Transverse colon (tissue), 4 donors: ENCODE measurements at regions not wholly inside any gene's neighbourhood (a gene's known extent, or its start where the extent isn't known, plus 50 kb on each side); places are given as distances from the start of the nearest gene placed in this dataset.
"Not testable (repeated sequence)": the region's sequence is repeated elsewhere in the genome, so short reads cannot be mapped to it uniquely, and the experiment has no call there.

Experiments
- DNase-seq: peaks from one replicate; pipeline ENCODE4 v3.0.0-alpha.2; 2019
- H3K27ac ChIP-seq, 4 donors: fragments of 200-600 bp; sonication (generic); 2 replicates each; pipeline ENCODE4 v1.5.1; 2016 to 2018; ENCODE audit warnings: inconsistent platforms in 4 of 4
- H3K27me3 ChIP-seq: fragments of 200-600 bp; sonication (generic); 2 replicates; pipeline ENCODE4 v1.5.1; 2017; ENCODE audit warnings: inconsistent platforms
- H3K36me3 ChIP-seq, 4 donors: fragments of 200-600 bp; sonication (generic); 2 replicates each; pipeline ENCODE4 v1.5.1; 2017 to 2019; ENCODE audit warnings: inconsistent platforms in 4 of 4
- H3K4me1 ChIP-seq, 4 donors: fragments of 200-600 bp; sonication (generic); 2 replicates each; pipeline ENCODE4 v1.5.1; 2017 to 2020; ENCODE audit warnings: inconsistent platforms in 4 of 4
- H3K4me3 ChIP-seq, 4 donors: fragments of 200-600 bp; sonication (generic); 1 replicate in 1 of 4; 2 replicates in 3 of 4; pipeline versions ENCODE4 v1.5.1 to v1.6.1; 2017 to 2019; ENCODE audit warnings: inconsistent platforms in 4 of 4
- H3K9me3 ChIP-seq, 2 donors: fragments of 200-600 bp; sonication (generic); 2 replicates each; pipeline ENCODE4 v1.5.1; 2017 to 2019; ENCODE audit warnings: inconsistent platforms in 2 of 2
- CTCF ChIP-seq, 5 experiments: fragments of 200-600 bp in 3 of 5; fragments of 450-650 bp in 2 of 5; sonication (generic) in 3 of 5; IDR thresholded peaks; 1 replicate in 2 of 5; 2 replicates in 3 of 5; pipeline ENCODE4 v1.5.1; 2016 to 2017; ENCODE audit warnings: antibody characterized with exemption in 5 of 5, inconsistent platforms in 3 of 5, mild to moderate bottlenecking in 2 of 5, moderate library complexity in 1 of 5
- EP300 ChIP-seq: sonication (generic); formaldehyde crosslinking; IDR thresholded peaks from one replicate; pipeline ENCODE4 v1.6.1; 2017; ENCODE audit warnings: antibody characterized with exemption, low read depth
- POLR2A ChIP-seq: fragments of 450-650 bp; IDR thresholded peaks from one replicate; pipeline ENCODE4 v1.6.1; 2016; ENCODE audit warnings: antibody characterized with exemption, mild to moderate bottlenecking, moderate library complexity
- POLR2AphosphoS5 ChIP-seq, 3 donors: sonication (generic); formaldehyde crosslinking; IDR thresholded peaks; one replicate each; pipeline ENCODE4 v1.6.1; 2016; ENCODE audit warnings: antibody characterized with exemption in 3 of 3
- WGBS, 2 donors: methylation state at CpG; one replicate each; pipeline ENCODE4 v1.1.5; 2018; ENCODE audit warnings: low coverage in 1 of 2; 5-methylcytosine and 5-hydroxymethylcytosine counted together
- in situ Hi-C, 4 donors: fragments of 200-750 bp; cut with MboI; loops; one replicate each; pipeline versions ENCODE4 v1.15.0 to v1.15.1; 2017; ENCODE audit warnings: low sequenced_read_pairs in 3 of 4, low pct_ligation_motif_present in 1 of 4, low pct_unique_long_range_greater_than_20kb in 1 of 4
- intact Hi-C: fragments of 100-400 bp; cut with DNase I; formaldehyde crosslinking; loops from one replicate; pipeline ENCODE4 v1.15.1; 2023; ENCODE audit warnings: low total_unique reads

- intact Hi-C loops (no loop called here), in situ Hi-C loops (no loop called here)
- H3K27ac ChIP-seq, result no peak overlapping the region
- TF ChIP-seq EP300, result no peak
- TF ChIP-seq POLR2AphosphoS5 (IDR thresholded peaks at IDR 0.05), result no peak
- no peak for TF ChIP-seq POLR2A
- no peak for TF ChIP-seq CTCF (IDR thresholded peaks at IDR 0.05)
- no peak for DNase-seq
- 70% methylated on average over 4 of the region's 4 CpGs; no CpG with 5 or more reads in 1 of the 2 donors for WGBS, 2 donors
- no peaks in the 10 kb centered on the region for H3K36me3 ChIP-seq
- H3K9me3 ChIP-seq, result no peaks in the 10 kb centered on the region
- no peak overlapping the region for H3K4me3 ChIP-seq
- no peaks in the 10 kb centered on the region for H3K4me1 ChIP-seq
- H3K27me3 ChIP-seq, result no peaks in the 10 kb centered on the region
Measured at GRCh38 chrX:102784550-102784949, 64.0 kb downstream of the GPRASP3 start.

GRCh38 chrX:102787283-102787682 lies 66.7 kb downstream of the GPRASP3 start:
- TF ChIP-seq CTCF (IDR thresholded peaks at IDR 0.05), result no peak
- TF ChIP-seq POLR2AphosphoS5 (IDR thresholded peaks at IDR 0.05), result no peak
- TF ChIP-seq POLR2A, result no peak
- TF ChIP-seq EP300, result no peak
- H3K36me3 ChIP-seq, result no peaks in the 10 kb centered on the region
- no peaks in the 10 kb centered on the region for H3K27me3 ChIP-seq
- 24 to 50% methylated on average over 1 of the region's 1 CpG for WGBS, 2 donors
- no peaks in the 10 kb centered on the region for H3K4me1 ChIP-seq
- intact Hi-C loops, result no loop called here
- DNase-seq, result no peak
- no peak overlapping the region for H3K27ac ChIP-seq
- no peaks in the 10 kb centered on the region for H3K9me3 ChIP-seq
- H3K4me3 ChIP-seq, result no peak overlapping the region
- in situ Hi-C loops, result no loop called here

- H3K27ac ChIP-seq, result no peak overlapping the region
- in situ Hi-C loops, result no loop called here
- TF ChIP-seq CTCF (IDR thresholded peaks at IDR 0.05) (no peak), POLR2AphosphoS5 (IDR thresholded peaks at IDR 0.05) (no peak), POLR2A (no peak), EP300 (no peak)
- no peaks in the 10 kb centered on the region for H3K36me3 ChIP-seq
- no peaks in the 10 kb centered on the region for H3K9me3 ChIP-seq
- WGBS, 2 donors, result 54% methylated on average over 1 of the region's 1 CpG; no CpG with 5 or more reads in 1 of the 2 donors
- no peaks in the 10 kb centered on the region for H3K27me3 ChIP-seq
- H3K4me1 ChIP-seq, result no peaks in the 10 kb centered on the region
- H3K4me3 ChIP-seq, result no peak overlapping the region
- DNase-seq, result no peak
- intact Hi-C loops, result no loop called here
Measured at GRCh38 chrX:102808336-102808735, 87.8 kb downstream of the GPRASP3 start.

GRCh38 chrX:102818269-102818668 lies 97.7 kb downstream of the GPRASP3 start:
- H3K9me3 ChIP-seq, H3K4me3 ChIP-seq, H3K27me3 ChIP-seq, DNase-seq, intact Hi-C loops, in situ Hi-C loops, H3K36me3 ChIP-seq, H3K4me1 ChIP-seq, H3K27ac ChIP-seq: not testable (repeated sequence)
- WGBS, 2 donors, result 48% methylated on average over 2 of the region's 2 CpGs; no CpG with 5 or more reads in 1 of the 2 donors

- H3K4me1 ChIP-seq, result no peaks in the 10 kb centered on the region
- intact Hi-C loops, result no loop called here
- no peaks in the 10 kb centered on the region for H3K27me3 ChIP-seq
- TF ChIP-seq CTCF (IDR thresholded peaks at IDR 0.05) (no peak), POLR2AphosphoS5 (IDR thresholded peaks at IDR 0.05) (no peak), EP300 (no peak), POLR2A (no peak)
- H3K27ac ChIP-seq, result no peak overlapping the region
- no peaks in the 10 kb centered on the region for H3K9me3 ChIP-seq
- no peaks in the 10 kb centered on the region for H3K36me3 ChIP-seq
- no peak for DNase-seq
- WGBS, 2 donors, result 77% methylated on average over 5 of the region's 5 CpGs; no CpG with 5 or more reads in 1 of the 2 donors
- in situ Hi-C loops, result no loop called here
- H3K4me3 ChIP-seq, result no peak overlapping the region
Measured at GRCh38 chrX:102832661-102833060, 104.4 kb upstream of the RAB40AL start.
